ENCODE measurements at regions not wholly inside any gene's neighbourhood (a gene's known extent, or its start where the extent isn't known, plus 50 kb on each side); places are given as distances from the start of the nearest gene placed in this dataset.

DNA sequence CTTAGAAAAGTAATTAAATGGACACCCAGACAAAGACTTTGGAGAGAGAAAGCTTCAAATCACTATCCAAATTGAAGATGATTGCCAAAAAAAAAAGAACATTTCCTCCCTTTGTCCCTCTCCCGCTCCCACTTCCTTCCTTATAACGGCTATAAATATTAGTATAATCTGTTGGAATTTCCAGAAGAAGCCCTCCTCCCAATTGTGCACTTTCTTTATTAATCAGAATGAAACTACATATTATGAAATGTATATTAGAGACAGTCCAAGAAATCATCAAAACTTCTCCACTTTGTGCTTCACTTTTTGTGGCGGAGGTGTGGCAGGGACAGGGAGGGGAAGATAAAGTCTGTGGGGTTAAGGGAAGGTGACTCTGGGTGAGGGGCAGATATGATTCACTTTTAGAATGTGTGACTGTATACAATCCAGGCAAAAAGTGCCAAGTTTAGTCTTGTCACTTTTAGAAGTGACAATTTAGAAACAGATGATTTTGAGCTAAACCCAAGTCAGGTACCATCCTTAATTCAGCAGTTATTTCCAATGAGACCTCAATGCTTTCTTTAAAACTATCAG is 195.0 kb upstream of the MARCKS start:
- no peak overlapping the region for H3K4me3 ChIP-seq (ENCODE audit: low read depth, low read length)
- no peak for DNase-seq (ENCODE audit: low read depth)
- TF ChIP-seq POLR2A (IDR thresholded peaks at IDR 0.05; ENCODE audit: extremely low read depth, insufficient read length), result no peak
- TF ChIP-seq, protein P1, sequence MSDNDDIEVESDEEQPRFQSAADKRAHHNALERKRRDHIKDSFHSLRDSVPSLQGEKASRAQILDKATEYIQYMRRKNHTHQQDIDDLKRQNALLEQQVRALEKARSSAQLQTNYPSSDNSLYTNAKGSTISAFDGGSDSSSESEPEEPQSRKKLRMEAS (IDR thresholded peaks at IDR 0.05; ENCODE audit: low read depth, low read length), result no peak
- no peak for TF ChIP-seq MYC (IDR thresholded peaks at IDR 0.05; ENCODE audit: low read depth, low read length)
- no peak for TF ChIP-seq CTCF (IDR thresholded peaks at IDR 0.05; ENCODE audit: low read depth, low read length)

DNA sequence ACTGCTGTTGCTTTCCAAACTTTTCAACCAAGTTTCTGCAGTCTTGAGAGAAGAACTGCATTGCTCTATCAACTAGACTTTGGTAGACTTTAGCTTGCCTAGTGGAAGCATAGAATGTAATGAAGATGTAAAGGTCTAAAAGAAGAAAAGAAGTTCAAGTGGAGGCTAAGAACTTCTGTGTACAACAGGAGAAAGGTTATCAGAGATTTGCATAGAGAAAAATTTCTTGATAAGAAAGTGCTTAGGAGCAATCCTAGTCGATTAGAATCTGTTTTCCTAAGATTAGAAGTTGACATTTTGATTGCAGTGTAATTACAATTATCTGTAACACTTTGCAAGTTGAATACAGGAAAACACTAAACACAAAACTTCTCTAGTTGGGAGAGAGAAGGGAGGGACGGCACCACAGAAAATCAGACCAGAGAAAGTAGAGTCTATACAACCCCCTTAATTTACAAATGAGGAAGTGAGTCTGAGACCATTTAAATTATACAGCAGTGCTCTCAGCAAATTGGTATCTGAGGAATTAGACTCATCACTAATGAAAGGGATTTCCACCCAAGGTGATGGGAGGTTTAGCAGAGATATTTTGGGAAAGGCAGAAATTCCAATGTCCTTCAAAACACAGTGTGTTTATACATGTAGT is 194.3 kb upstream of the MARCKS start:
- no peak for TF ChIP-seq CTCF (IDR thresholded peaks at IDR 0.05; ENCODE audit: low read depth, low read length)
- TF ChIP-seq, protein P1 (IDR thresholded peaks at IDR 0.05; ENCODE audit: low read depth, low read length), result no peak
- TF ChIP-seq MYC (IDR thresholded peaks at IDR 0.05; ENCODE audit: low read depth, low read length), result no peak
- no peak for TF ChIP-seq POLR2A (IDR thresholded peaks at IDR 0.05; ENCODE audit: extremely low read depth, insufficient read length)
- peak; percentile 12 for DNase-seq (ENCODE audit: low read depth)

DNA sequence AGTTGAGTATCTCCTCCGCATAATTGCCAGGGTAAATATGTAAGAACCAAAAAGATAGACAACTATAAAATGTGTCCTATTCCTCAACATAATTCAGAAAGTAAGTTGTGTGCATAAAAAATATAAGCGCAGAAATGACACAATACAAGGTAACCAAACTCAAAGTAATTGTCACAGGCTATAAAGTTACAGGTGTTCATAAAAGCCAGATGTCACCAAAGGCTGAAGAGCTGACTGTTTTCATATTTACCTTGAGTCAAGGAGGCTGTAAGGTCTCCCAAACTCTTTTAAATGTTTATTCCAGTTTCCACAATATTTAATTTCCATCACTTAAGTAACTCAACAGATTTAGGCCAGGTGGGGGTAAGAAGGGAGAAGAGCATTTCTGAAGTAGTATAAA is 192.2 kb upstream of the MARCKS start:
- DNase-seq (ENCODE audit: low read depth), result no peak
- no peak overlapping the region for H3K4me3 ChIP-seq (ENCODE audit: low read depth, low read length)
- TF ChIP-seq MYC (IDR thresholded peaks at IDR 0.05; ENCODE audit: low read depth, low read length) (no peak), CTCF (IDR thresholded peaks at IDR 0.05; ENCODE audit: low read depth, low read length) (no peak)
- TF ChIP-seq, protein P1 (IDR thresholded peaks at IDR 0.05; ENCODE audit: low read depth, low read length), result no peak

More for the DNA sequence above, 194.3 kb upstream of the MARCKS start:
- no peak overlapping the region for H3K4me3 ChIP-seq (ENCODE audit: low read depth, low read length)

GRCh38 chr6:113668641-113669408 is 188.3 kb upstream of the MARCKS start:
- no peak for TF ChIP-seq CTCF (IDR thresholded peaks at IDR 0.05; ENCODE audit: low read depth, low read length)
- no peak for TF ChIP-seq POLR2A (IDR thresholded peaks at IDR 0.05; ENCODE audit: extremely low read depth, insufficient read length)
- TF ChIP-seq MYC (IDR thresholded peaks at IDR 0.05; ENCODE audit: low read depth, low read length), result no peak
- TF ChIP-seq, protein P1 (IDR thresholded peaks at IDR 0.05; ENCODE audit: low read depth, low read length), result no peak
- no peak overlapping the region for H3K4me3 ChIP-seq (ENCODE audit: low read depth, low read length)
- no peak for DNase-seq (ENCODE audit: low read depth)

- no peak for DNase-seq (ENCODE audit: low read depth)
- no peak overlapping the region for H3K4me3 ChIP-seq (ENCODE audit: low read depth, low read length)
- TF ChIP-seq, protein P1 (IDR thresholded peaks at IDR 0.05; ENCODE audit: low read depth, low read length), result no peak
- TF ChIP-seq CTCF (IDR thresholded peaks at IDR 0.05; ENCODE audit: low read depth, low read length), result no peak
Observed at GRCh38 chr6:113669606-113670005, 187.5 kb upstream of the MARCKS start.

Measured in NB4 (cell line).